Choroid plexus epithelial cell (primary cell): ENCODE measurements at regions not wholly inside any gene's neighbourhood (a gene's known extent, or its start where the extent isn't known, plus 50 kb on each side); places are given as distances from the start of the nearest gene placed in this dataset.

Experiments used
- DNase-seq: peaks from one replicate; pipeline ENCODE4 v3.0.0-alpha.2; 2010; ENCODE audit warnings: low read depth
- H3K4me3 ChIP-seq: 2 replicates; pipeline ENCODE4 v1.5.1; 2011; ENCODE audit warnings: low read depth, mild to moderate bottlenecking, control low read depth, low read length, moderate library complexity
- CTCF ChIP-seq: conservative IDR thresholded peaks from 2 replicates; pipeline ENCODE4 v1.5.1; 2011; ENCODE audit warnings: low read depth, mild to moderate bottlenecking, control low read depth, inconsistent platforms, low read length, moderate library complexity

GRCh38 chr7:80057488-80057887 is 77.1 kb upstream of the GNAI1 start:
- no peak for DNase-seq
- H3K4me3 ChIP-seq, result no peak overlapping the region
- no peak for TF ChIP-seq CTCF

GRCh38 chr7:80054356-80054755 is 80.3 kb upstream of the GNAI1 start:
- peak; percentile 28 for DNase-seq
- TF ChIP-seq CTCF, result no peak
- no peak overlapping the region for H3K4me3 ChIP-seq

- H3K4me3 ChIP-seq, result no peak overlapping the region
- DNase-seq, result no peak
- TF ChIP-seq CTCF, result no peak
These were observed 81.5 kb upstream of the GNAI1 start for GRCh38 chr7:80053124-80053523.

GRCh38 chr7:80047856-80048459 is 86.7 kb upstream of the GNAI1 start:
- peak; percentile 30 for DNase-seq
- peak; percentile 52 for TF ChIP-seq CTCF
- no peak overlapping the region for H3K4me3 ChIP-seq

GRCh38 chr7:80047032-80047431 is 87.6 kb upstream of the GNAI1 start:
- H3K4me3 ChIP-seq, result no peak overlapping the region
- TF ChIP-seq CTCF, result no peak
- DNase-seq, result no peak

- no peak overlapping the region for H3K4me3 ChIP-seq
- TF ChIP-seq CTCF, result no peak
- DNase-seq, result no peak
These were observed 89.8 kb upstream of the GNAI1 start for GRCh38 chr7:80044796-80045195.

- DNase-seq, result no peak
- H3K4me3 ChIP-seq, result no peak overlapping the region
- no peak for TF ChIP-seq CTCF
These were observed 93.9 kb upstream of the GNAI1 start for GRCh38 chr7:80040752-80041151.
